HepG2 (cell line): ENCODE measurements at regions not wholly inside any gene's neighbourhood (a gene's known extent, or its start where the extent isn't known, plus 50 kb on each side); places are given as distances from the start of the nearest gene placed in this dataset.

Source experiments
- CREM ChIP-seq, 2 experiments: sonication (generic) in 1 of 2; formaldehyde crosslinking in 1 of 2; IDR thresholded peaks; 2 replicates each; pipeline versions ENCODE4 v1.4.0 to v1.6.1; 2016 to 2020; ENCODE audit warnings: antibody characterized with exemption in 1 of 2, mild to moderate bottlenecking in 1 of 2, missing genetic modification reagents in 1 of 2
- DDIT3 ChIP-seq: sonication (generic); formaldehyde crosslinking; IDR thresholded peaks from 2 replicates; pipeline ENCODE4 v1.4.0; 2020; ENCODE audit warnings: mild to moderate bottlenecking, missing genetic modification reagents
- KDM3A ChIP-seq: IDR thresholded peaks from 2 replicates; pipeline ENCODE4 v1.6.1; 2018; ENCODE audit warnings: low read depth, missing compliant biosample characterization
- KIAA2018 ChIP-seq: sonication (generic); formaldehyde crosslinking; IDR thresholded peaks from 2 replicates; pipeline ENCODE4 v1.5.0; 2020; ENCODE audit warnings: mild to moderate bottlenecking, missing genetic modification reagents, borderline replicate concordance
- ZNF275 ChIP-seq: sonication (generic); formaldehyde crosslinking; IDR thresholded peaks from 2 replicates; pipeline ENCODE4 v1.8.0; 2022; ENCODE audit warnings: missing genetic modification reagents, mild to moderate bottlenecking, inconsistent platforms, borderline replicate concordance
- ZNF33A ChIP-seq: sonication (generic); formaldehyde crosslinking; IDR thresholded peaks from 2 replicates; pipeline ENCODE4 v1.5.1; 2020; ENCODE audit warnings: missing genetic modification reagents, mild to moderate bottlenecking, moderate library complexity, borderline replicate concordance
- ZNF496 ChIP-seq: sonication (generic); formaldehyde crosslinking; IDR thresholded peaks from 2 replicates; pipeline ENCODE4 v1.8.1; 2023; ENCODE audit warnings: mild to moderate bottlenecking, moderate library complexity, missing genetic modification reagents; ENCODE audit not compliant: insufficient replicate concordance
- ZNF720 ChIP-seq: sonication (generic); formaldehyde crosslinking; IDR thresholded peaks from 2 replicates; pipeline ENCODE4 v1.4.0; 2020; ENCODE audit warnings: missing genetic modification reagents
- TF ChIP-seq, protein P1 (sequence below): sonication (generic); formaldehyde crosslinking; IDR thresholded peaks from 2 replicates; pipeline ENCODE4 v1.8.1; 2023; ENCODE audit warnings: missing genetic modification reagents, inconsistent platforms, borderline replicate concordance
- TF ChIP-seq, protein P2 (sequence below): sonication (generic); formaldehyde crosslinking; IDR thresholded peaks from 2 replicates; pipeline ENCODE4 v1.5.1; 2020; ENCODE audit warnings: missing genetic modification reagents, mild to moderate bottlenecking, borderline replicate concordance

- TF ChIP-seq ZNF720 (CRISPR knock-in tag) (no peak), ZNF275 (CRISPR knock-in tag) (no peak; the same call in 1 of the 2 replicates), KIAA2018 (CRISPR knock-in tag) (no peak), KDM3A (no peak; the same call in 1 of the 2 replicates), CREM (IDR thresholded peaks at IDR 0.05) (peak; percentile 96), CREM (CRISPR knock-in tag; IDR thresholded peaks at IDR 0.05) (peak; percentile 71), ZNF33A (CRISPR knock-in tag) (peak; percentile 10; the same call in 1 of the 2 replicates), DDIT3 (no peak), ZNF496 (CRISPR knock-in tag) (no peak)
- TF ChIP-seq, protein P1, sequence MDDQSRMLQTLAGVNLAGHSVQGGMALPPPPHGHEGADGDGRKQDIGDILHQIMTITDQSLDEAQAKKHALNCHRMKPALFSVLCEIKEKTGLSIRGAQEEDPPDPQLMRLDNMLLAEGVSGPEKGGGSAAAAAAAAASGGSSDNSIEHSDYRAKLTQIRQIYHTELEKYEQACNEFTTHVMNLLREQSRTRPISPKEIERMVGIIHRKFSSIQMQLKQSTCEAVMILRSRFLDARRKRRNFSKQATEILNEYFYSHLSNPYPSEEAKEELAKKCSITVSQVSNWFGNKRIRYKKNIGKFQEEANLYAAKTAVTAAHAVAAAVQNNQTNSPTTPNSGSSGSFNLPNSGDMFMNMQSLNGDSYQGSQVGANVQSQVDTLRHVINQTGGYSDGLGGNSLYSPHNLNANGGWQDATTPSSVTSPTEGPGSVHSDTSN, result no peak
- TF ChIP-seq, protein P2, sequence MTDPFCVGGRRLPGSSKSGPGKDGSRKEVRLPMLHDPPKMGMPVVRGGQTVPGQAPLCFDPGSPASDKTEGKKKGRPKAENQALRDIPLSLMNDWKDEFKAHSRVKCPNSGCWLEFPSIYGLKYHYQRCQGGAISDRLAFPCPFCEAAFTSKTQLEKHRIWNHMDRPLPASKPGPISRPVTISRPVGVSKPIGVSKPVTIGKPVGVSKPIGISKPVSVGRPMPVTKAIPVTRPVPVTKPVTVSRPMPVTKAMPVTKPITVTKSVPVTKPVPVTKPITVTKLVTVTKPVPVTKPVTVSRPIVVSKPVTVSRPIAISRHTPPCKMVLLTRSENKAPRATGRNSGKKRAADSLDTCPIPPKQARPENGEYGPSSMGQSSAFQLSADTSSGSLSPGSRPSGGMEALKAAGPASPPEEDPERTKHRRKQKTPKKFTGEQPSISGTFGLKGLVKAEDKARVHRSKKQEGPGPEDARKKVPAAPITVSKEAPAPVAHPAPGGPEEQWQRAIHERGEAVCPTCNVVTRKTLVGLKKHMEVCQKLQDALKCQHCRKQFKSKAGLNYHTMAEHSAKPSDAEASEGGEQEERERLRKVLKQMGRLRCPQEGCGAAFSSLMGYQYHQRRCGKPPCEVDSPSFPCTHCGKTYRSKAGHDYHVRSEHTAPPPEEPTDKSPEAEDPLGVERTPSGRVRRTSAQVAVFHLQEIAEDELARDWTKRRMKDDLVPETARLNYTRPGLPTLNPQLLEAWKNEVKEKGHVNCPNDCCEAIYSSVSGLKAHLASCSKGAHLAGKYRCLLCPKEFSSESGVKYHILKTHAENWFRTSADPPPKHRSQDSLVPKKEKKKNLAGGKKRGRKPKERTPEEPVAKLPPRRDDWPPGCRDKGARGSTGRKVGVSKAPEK, result no peak
Observed at GRCh38 chr1:244970744-244971551, 106.6 kb upstream of the HNRNPU start (continued).
